ENCODE measurements at regions not wholly inside any gene's neighbourhood (a gene's known extent, or its start where the extent isn't known, plus 50 kb on each side); places are given as distances from the start of the nearest gene placed in this dataset.
A peak's percentile ranks its signal among the peaks of the same experiment; 100 is the strongest.

DNA sequence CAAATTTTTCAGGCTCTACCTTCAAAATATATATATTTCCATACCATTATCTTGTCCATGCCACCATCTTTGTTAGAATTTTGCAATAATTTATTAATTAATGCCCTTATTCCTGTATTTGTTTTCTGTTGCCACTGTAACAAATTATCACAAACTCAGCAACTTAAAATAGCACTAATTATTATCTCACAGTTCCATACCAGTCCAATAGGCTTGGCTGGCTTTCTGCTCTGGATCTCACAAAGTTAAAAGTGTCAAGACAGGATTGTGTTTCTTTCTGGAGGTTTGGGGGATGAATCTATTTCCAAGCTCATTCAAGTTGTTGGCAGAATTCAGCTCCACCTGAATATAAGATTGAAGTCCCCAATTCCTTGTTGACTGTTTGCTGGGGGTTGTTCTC is 58.6 kb upstream of the SLC38A4 start:
- Histone ChIP-seq H3K27ac (no peak overlapping the region), H3K36me3 (no peaks in the 10 kb centered on the region), H3K4me3 (no peak overlapping the region), H3K27me3 (no peaks in the 10 kb centered on the region), H3K4me1 (no peaks in the 10 kb centered on the region), H3K9me3 (no peaks in the 10 kb centered on the region)
- no peak for DNase-seq
- TF ChIP-seq POLR2AphosphoS5 (IDR thresholded peaks at IDR 0.05) (no peak), POLR2A (IDR thresholded peaks at IDR 0.05) (no peak), CTCF (IDR thresholded peaks at IDR 0.05) (no peak), EP300 (IDR thresholded peaks at IDR 0.05) (no peak)
- ATAC-seq (ENCODE audit: low FRiP score in 2 of 2) = no peak

GRCh38 chr12:46886541-46887041 is 60.8 kb upstream of the SLC38A4 start:
- no peak for DNase-seq
- 51 to 74% methylated on average over 2 of the region's 2 CpGs for WGBS, 2 donors
- TF ChIP-seq POLR2AphosphoS5 (IDR thresholded peaks at IDR 0.05) = no peak
- TF ChIP-seq CTCF (IDR thresholded peaks at IDR 0.05) = no peak
- no peak for TF ChIP-seq POLR2A (IDR thresholded peaks at IDR 0.05)
- TF ChIP-seq EP300 (IDR thresholded peaks at IDR 0.05) = no peak
- H3K27ac ChIP-seq = no peak overlapping the region
- ATAC-seq (ENCODE audit: low FRiP score in 2 of 2) = no peak
- H3K4me3 ChIP-seq = no peak overlapping the region
- no peaks in the 10 kb centered on the region for H3K9me3 ChIP-seq
- H3K4me1 ChIP-seq = no peaks in the 10 kb centered on the region
- H3K36me3 ChIP-seq = no peaks in the 10 kb centered on the region
- no peaks in the 10 kb centered on the region for H3K27me3 ChIP-seq

GRCh38 chr12:46887870-46888269 is 62.1 kb upstream of the SLC38A4 start:
- H3K9me3 ChIP-seq = no peaks in the 10 kb centered on the region
- no peak overlapping the region for H3K4me3 ChIP-seq
- DNase-seq = no peak
- no peaks in the 10 kb centered on the region for H3K36me3 ChIP-seq
- TF ChIP-seq POLR2A (IDR thresholded peaks at IDR 0.05) (no peak), POLR2AphosphoS5 (IDR thresholded peaks at IDR 0.05) (no peak), EP300 (IDR thresholded peaks at IDR 0.05) (no peak)
- no peak for ATAC-seq (ENCODE audit: low FRiP score in 2 of 2)
- H3K27me3 ChIP-seq = no peaks in the 10 kb centered on the region
- no peak overlapping the region for H3K27ac ChIP-seq
- no peaks in the 10 kb centered on the region for H3K4me1 ChIP-seq

DNA sequence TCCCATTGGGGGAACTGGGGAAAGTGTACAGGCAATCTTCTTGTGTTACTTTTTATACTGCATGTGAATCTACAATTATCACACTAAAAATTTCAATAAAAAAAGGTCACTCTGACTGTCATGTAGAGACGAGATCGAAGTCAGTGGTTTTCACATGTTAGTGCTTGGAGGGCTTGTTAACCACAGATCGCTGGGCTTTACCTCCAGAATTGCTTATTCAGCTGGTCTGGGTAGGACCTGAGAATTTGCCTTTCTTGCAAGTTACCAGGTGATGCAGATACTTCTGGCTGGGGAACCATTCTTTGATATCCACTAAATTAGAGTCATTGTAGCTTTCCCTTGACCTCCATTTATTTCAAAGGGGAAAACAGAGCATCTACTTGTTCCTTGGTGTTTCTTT is 62.8 kb upstream of the SLC38A4 start:
- 88 to 92% methylated on average over 3 of the region's 3 CpGs for WGBS, 2 donors
- ATAC-seq (ENCODE audit: low FRiP score in 2 of 2) (no peak), DNase-seq (no peak)
- no peak overlapping the region for H3K4me3 ChIP-seq
- H3K27ac ChIP-seq = no peak overlapping the region
- no peaks in the 10 kb centered on the region for H3K36me3 ChIP-seq
- H3K4me1 ChIP-seq = no peaks in the 10 kb centered on the region
- no peaks in the 10 kb centered on the region for H3K27me3 ChIP-seq
- TF ChIP-seq POLR2AphosphoS5 (IDR thresholded peaks at IDR 0.05) (no peak), POLR2A (IDR thresholded peaks at IDR 0.05) (no peak), EP300 (IDR thresholded peaks at IDR 0.05) (no peak)
- no peaks in the 10 kb centered on the region for H3K9me3 ChIP-seq

GRCh38 chr12:46891306-46891705 is 65.5 kb upstream of the SLC38A4 start:
- Histone ChIP-seq H3K27me3 (no peaks in the 10 kb centered on the region), H3K4me1 (no peaks in the 10 kb centered on the region), H3K9me3 (no peaks in the 10 kb centered on the region), H3K36me3 (no peaks in the 10 kb centered on the region), H3K4me3 (no peak overlapping the region), H3K27ac (no peak overlapping the region)
- WGBS, 2 donors = 95 to 100% methylated on average over 1 of the region's 1 CpG
- DNase-seq = no peak
- ATAC-seq (ENCODE audit: low FRiP score in 2 of 2) = no peak
- TF ChIP-seq EP300 (IDR thresholded peaks at IDR 0.05) (no peak), CTCF (IDR thresholded peaks at IDR 0.05) (no peak), POLR2A (IDR thresholded peaks at IDR 0.05) (no peak), POLR2AphosphoS5 (IDR thresholded peaks at IDR 0.05) (no peak)

- no peaks in the 10 kb centered on the region for H3K36me3 ChIP-seq
- 79 to 82% methylated on average over 11 of the region's 11 CpGs for WGBS, 2 donors
- H3K27ac ChIP-seq = no peak overlapping the region
- no peaks in the 10 kb centered on the region for H3K9me3 ChIP-seq
- no peak for TF ChIP-seq POLR2AphosphoS5 (IDR thresholded peaks at IDR 0.05)
- TF ChIP-seq CTCF (IDR thresholded peaks at IDR 0.05) = no peak
- no peak for TF ChIP-seq EP300 (IDR thresholded peaks at IDR 0.05)
- TF ChIP-seq POLR2A (IDR thresholded peaks at IDR 0.05) = no peak
- no peak overlapping the region for H3K4me3 ChIP-seq
- H3K27me3 ChIP-seq = no peaks in the 10 kb centered on the region
- H3K4me1 ChIP-seq = no peaks in the 10 kb centered on the region
- DNase-seq (no peak), ATAC-seq (ENCODE audit: low FRiP score in 2 of 2) (peak in 1 of 2 donors; percentile 49)
Measured at GRCh38 chr12:46892034-46892705, 66.4 kb upstream of the SLC38A4 start.
